WERI-Rb-1 (cell line): ENCODE measurements at regions not wholly inside any gene's neighbourhood (a gene's known extent, or its start where the extent isn't known, plus 50 kb on each side); places are given as distances from the start of the nearest gene placed in this dataset.
"Not testable (repeated sequence)": the region's sequence is repeated elsewhere in the genome, so short reads cannot be mapped to it uniquely, and the experiment has no call there.

Source experiments
- DNase-seq: peaks from one replicate; pipeline ENCODE4 v3.0.0-alpha.2; 2020
- H3K27ac ChIP-seq: fragments of 250-450 bp; sonication (Bioruptor Pico); 2 replicates; pipeline ENCODE4 v1.5.1; 2020; ENCODE audit warnings: mild to moderate bottlenecking, moderate library complexity
- H3K27me3 ChIP-seq: fragments of 250-450 bp; sonication (Bioruptor Pico); 2 replicates; pipeline ENCODE4 v1.5.1; 2021; ENCODE audit warnings: mild to moderate bottlenecking, low read depth, moderate library complexity; ENCODE audit not compliant: insufficient read depth, severe bottlenecking
- H3K36me3 ChIP-seq: fragments of 250-450 bp; sonication (Bioruptor Pico); 2 replicates; pipeline ENCODE4 v1.5.1; 2020; ENCODE audit warnings: mild to moderate bottlenecking, moderate library complexity
- H3K4me3 ChIP-seq: 2 replicates; pipeline ENCODE4 v1.5.1; 2011; ENCODE audit warnings: low read depth, mild to moderate bottlenecking, control low read depth, low read length
- H3K9me3 ChIP-seq: fragments of 250-450 bp; sonication (Bioruptor Pico); 2 replicates; pipeline ENCODE4 v1.5.1; 2021; ENCODE audit warnings: mild to moderate bottlenecking, moderate library complexity; ENCODE audit not compliant: severe bottlenecking
- CTCF ChIP-seq: IDR thresholded peaks from 2 replicates; pipeline ENCODE4 v1.5.1; 2011; ENCODE audit warnings: low read depth, mild to moderate bottlenecking, control low read depth, inconsistent platforms, low read length

GRCh38 chr16:6701096-6701495 is 631.5 kb upstream of the RBFOX1 start:
- DNase-seq, result no peak
- no peak overlapping the region for H3K4me3 ChIP-seq
- no peak for TF ChIP-seq CTCF
- no peak overlapping the region for H3K27ac ChIP-seq
- no peaks in the 10 kb centered on the region for H3K27me3 ChIP-seq
- H3K9me3 ChIP-seq, result no peaks in the 10 kb centered on the region
- no peaks in the 10 kb centered on the region for H3K36me3 ChIP-seq

- Histone ChIP-seq H3K27me3 (no peaks in the 10 kb centered on the region), H3K36me3 (no peaks in the 10 kb centered on the region), H3K27ac (no peak overlapping the region), H3K9me3 (no peaks in the 10 kb centered on the region), H3K4me3 (no peak overlapping the region)
- TF ChIP-seq CTCF, result no peak
- DNase-seq, result no peak
Observed at GRCh38 chr16:6698548-6698947, 634.1 kb upstream of the RBFOX1 start.

GRCh38 chr16:6695666-6696065 is 637.0 kb upstream of the RBFOX1 start:
- no peak for DNase-seq
- H3K36me3 ChIP-seq, result no peaks in the 10 kb centered on the region
- H3K27ac ChIP-seq, result no peak overlapping the region
- H3K27me3 ChIP-seq, result no peaks in the 10 kb centered on the region
- H3K9me3 ChIP-seq, result no peaks in the 10 kb centered on the region
- H3K4me3 ChIP-seq, result no peak overlapping the region
- TF ChIP-seq CTCF, result no peak

GRCh38 chr16:6694636-6695035 is 638.0 kb upstream of the RBFOX1 start:
- TF ChIP-seq CTCF, result no peak
- Histone ChIP-seq H3K9me3 (no peaks in the 10 kb centered on the region), H3K27ac (no peak overlapping the region), H3K27me3 (no peaks in the 10 kb centered on the region), H3K36me3 (no peaks in the 10 kb centered on the region), H3K4me3 (no peak overlapping the region)
- no peak for DNase-seq

GRCh38 chr16:6693418-6693817 is 639.2 kb upstream of the RBFOX1 start:
- not testable (repeated sequence) for H3K9me3 ChIP-seq

GRCh38 chr16:6692874-6693273 is 639.8 kb upstream of the RBFOX1 start:
- DNase-seq, result no peak
- H3K4me3 ChIP-seq, result no peak overlapping the region
- no peak for TF ChIP-seq CTCF
- H3K9me3 ChIP-seq, result no peaks in the 10 kb centered on the region
- H3K27me3 ChIP-seq, result no peaks in the 10 kb centered on the region
- H3K36me3 ChIP-seq, result no peaks in the 10 kb centered on the region
- no peak overlapping the region for H3K27ac ChIP-seq

More at GRCh38 chr16:6693418-6693817, 639.2 kb upstream of the RBFOX1 start:
- DNase-seq, H3K27me3 ChIP-seq, H3K27ac ChIP-seq, H3K36me3 ChIP-seq, H3K4me3 ChIP-seq: not testable (repeated sequence)
